GM12878 (cell line): ENCODE measurements at regions not wholly inside any gene's neighbourhood (a gene's known extent, or its start where the extent isn't known, plus 50 kb on each side); places are given as distances from the start of the nearest gene placed in this dataset.
"Not testable (repeated sequence)": the region's sequence is repeated elsewhere in the genome, so short reads cannot be mapped to it uniquely, and the experiment has no call there.

Experiments used
- ATAC-seq: fragments of 200-7000 bp; cut with Tn5 transposase; 3 replicates; pipeline ENCODE4 v1.9.1; 2020; ENCODE audit warnings: mild to moderate bottlenecking, moderate library complexity
- BruUV-seq: library from RNA; stranded (reverse); fragments of 400-500 nt; replicated peaks from 2 replicates; lab custom pipeline; 2021; lab: Mats Ljungman, UMichigan
- CTCF ChIA-PET: fragments of 300-600 bp; sonication (Branson Sonifier 250); formaldehyde crosslinking; extraction: SDS; loops from one replicate; lab custom pipeline; 2021; ENCODE audit warnings: inconsistent platforms; lab: Yijun Ruan, JAX
- POLR2A ChIA-PET: fragments of 350-600 bp; formaldehyde crosslinking; extraction: SDS; loops from one replicate; lab custom pipeline; 2021; ENCODE audit warnings: inconsistent platforms; lab: Charles Lee
- RAD21 ChIA-PET: fragments of 300-600 bp; sonication (Branson Sonifier 250); formaldehyde crosslinking; loops from one replicate; lab custom pipeline; 2023; ENCODE audit warnings: antibody characterized with exemption; ENCODE audit not compliant: unreplicated experiment; lab: Charles Lee
- SMC1A ChIA-PET: fragments of 300-600 bp; sonication (Branson Sonifier 250); formaldehyde crosslinking; loops from one replicate; lab custom pipeline; 2023; ENCODE audit not compliant: unreplicated experiment, uncharacterized antibody; lab: Charles Lee
- DNase-seq: peaks from one replicate; pipeline ENCODE4 v3.0.0-alpha.2; 2011; ENCODE audit warnings: low read depth, low spot score
- FAIRE-seq: peaks from 3 replicates; lab custom pipeline; 2011; peaks lifted over from hg19 to GRCh38; lab: Jason Lieb, UNC
- H2AFZ ChIP-seq: 2 replicates; pipeline ENCODE4 v1.6.0; 2011; ENCODE audit warnings: low read depth, low read length, control low read depth; ENCODE audit not compliant: control insufficient read depth
- H3K27ac ChIP-seq: 2 replicates; pipeline ENCODE4 v1.5.1; 2011; ENCODE audit warnings: control low read depth; ENCODE audit not compliant: control insufficient read depth, insufficient read depth
- H3K27me3 ChIP-seq, 2 experiments: replicated peaks in 1 of 2; 2 replicates each; pipeline versions ENCODE4 v1.6.0 to v1.6.1; 2011; ENCODE audit warnings: low read length in 1 of 2; ENCODE audit not compliant: control insufficient read depth in 2 of 2, insufficient read depth in 2 of 2
- H3K36me3 ChIP-seq, 2 experiments: 2 replicates each; pipeline ENCODE4 v1.5.1; 2011; ENCODE audit warnings: low read length in 1 of 2; ENCODE audit not compliant: control insufficient read depth in 2 of 2, insufficient read depth in 2 of 2
- H3K4me1 ChIP-seq: 2 replicates; pipeline ENCODE4 v1.6.1; 2011; ENCODE audit warnings: mild to moderate bottlenecking, low read length, moderate library complexity, mixed read lengths; ENCODE audit not compliant: control insufficient read depth, insufficient read depth
- H3K4me2 ChIP-seq: 2 replicates; pipeline ENCODE4 v1.6.0; 2011; ENCODE audit warnings: control low read depth; ENCODE audit not compliant: control insufficient read depth, insufficient read depth
- H3K4me3 ChIP-seq: fragments of 200-600 bp; sonication (generic); 2 replicates; pipeline ENCODE4 v1.5.1; 2016
- H3K79me2 ChIP-seq: 2 replicates; pipeline ENCODE4 v1.6.0; 2011; ENCODE audit warnings: low read length; ENCODE audit not compliant: control insufficient read depth, insufficient read depth
- H3K9ac ChIP-seq: 2 replicates; pipeline ENCODE4 v1.8.0; 2011; ENCODE audit warnings: low read length, control low read depth, mixed read lengths; ENCODE audit not compliant: control insufficient read depth, insufficient read depth
- H3K9me3 ChIP-seq: replicated peaks from 3 replicates; pipeline ENCODE4 v1.5.1; 2011; ENCODE audit warnings: mild to moderate bottlenecking, low read length; ENCODE audit not compliant: control insufficient read depth, insufficient read depth
- H4K20me1 ChIP-seq: 2 replicates; pipeline ENCODE4 v1.6.0; 2011; ENCODE audit not compliant: control insufficient read depth, insufficient read depth
- HDAC2 ChIP-seq: fragments of 200-600 bp; sonication (generic); IDR thresholded peaks from 2 replicates; pipeline ENCODE4 v1.6.1; 2017
- MLLT1 ChIP-seq: fragments of 450-650 bp; IDR thresholded peaks from 2 replicates; pipeline ENCODE4 v1.6.1; 2016; ENCODE audit warnings: mild to moderate bottlenecking
- SREBF2 ChIP-seq: IDR thresholded peaks from 2 replicates; pipeline ENCODE4 v1.6.1; 2012; ENCODE audit warnings: mild to moderate bottlenecking, low read length
- WGBS: methylation state at CpG from one replicate; pipeline ENCODE4 v1.1.6; 2016; ENCODE audit warnings: low lambda C conversion rate; ENCODE audit not compliant: insufficient replicate concordance, insufficient coverage; ENCODE audit errors: missing lambda C conversion rate; 5-methylcytosine and 5-hydroxymethylcytosine counted together
- in situ Hi-C: fragments of 300-500 bp; cut with MboI; formaldehyde crosslinking; loops from 9 replicates; pipeline ENCODE4 v1.14.3; 2018; ENCODE audit warnings: mixed read lengths
- intact Hi-C: fragments of 100-400 bp; cut with micrococcal nuclease; formaldehyde crosslinking; loops from one replicate; pipeline ENCODE4 v1.14.2; 2022; ENCODE audit not compliant: unreplicated experiment

GRCh38 chr12:131634037-131634436 lies 76.9 kb upstream of the SFSWAP start:
- no TSS peak for BruUV-seq
- no peak overlapping the region for H2AFZ ChIP-seq
- no peaks in the 10 kb centered on the region for H3K36me3 ChIP-seq
- DNase-seq (no peak), FAIRE-seq (no peak), ATAC-seq (no peak)
- intact Hi-C loops (no loop called here), in situ Hi-C loops (no loop called here)
- no peak overlapping the region for H3K9ac ChIP-seq
- no peak overlapping the region for H3K27ac ChIP-seq
- H3K79me2 ChIP-seq = no peaks in the 10 kb centered on the region
- WGBS = 36% methylated on average over 5 of the region's 5 CpGs
- no peak overlapping the region for H3K4me2 ChIP-seq
- ChIA-PET RAD21 (no interaction called here), CTCF (no interaction called here), SMC1A (no interaction called here), POLR2A (no interaction called here)
- no peaks in the 10 kb centered on the region for H4K20me1 ChIP-seq
- H3K4me3 ChIP-seq = no peak overlapping the region
- no peaks in the 10 kb centered on the region; a peak in 1 of 4 replicates for H3K27me3 ChIP-seq
- TF ChIP-seq MLLT1 = no peak
- no peak for TF ChIP-seq HDAC2
- no peak for TF ChIP-seq SREBF2
- no peaks in the 10 kb centered on the region for H3K4me1 ChIP-seq
- H3K9me3 ChIP-seq = no peaks in the 10 kb centered on the region; the same call in 2 of the 3 replicates

- POLR2A ChIA-PET = interaction anchor here (0.7 kb wide), 1 partner anchor 168 kb away, joined by 3 read pairs; no protein-coding TSS in a partner anchor
- H3K4me2 ChIP-seq, H3K27ac ChIP-seq, H3K4me1 ChIP-seq, CTCF ChIA-PET, H3K9me3 ChIP-seq, H4K20me1 ChIP-seq, intact Hi-C loops, ATAC-seq, BruUV-seq, SMC1A ChIA-PET, in situ Hi-C loops, H3K27me3 ChIP-seq, H3K36me3 ChIP-seq, H3K79me2 ChIP-seq, H3K9ac ChIP-seq, H3K4me3 ChIP-seq, DNase-seq, H2AFZ ChIP-seq, RAD21 ChIA-PET: not testable (repeated sequence)
- peak; percentile 65 for FAIRE-seq
- WGBS = 28% methylated on average over 2 of the region's 2 CpGs
These were observed 75.9 kb upstream of the SFSWAP start for GRCh38 chr12:131635012-131635411.
